Osteocyte (in vitro differentiated cells): ENCODE measurements at regions not wholly inside any gene's neighbourhood (a gene's known extent, or its start where the extent isn't known, plus 50 kb on each side); places are given as distances from the start of the nearest gene placed in this dataset.

ENCODE experiments used
- DNase-seq: peaks from one replicate; pipeline ENCODE4 v3.0.0; 2021; ENCODE audit warnings: mixed read lengths; ENCODE audit not compliant: unreplicated experiment; ENCODE audit errors: extremely low spot score
- H3K27ac Mint-ChIP-seq: one replicate; pipeline ENCODE4 v1.8.0; 2021; ENCODE audit warnings: mild to moderate bottlenecking, mixed read lengths; ENCODE audit not compliant: unreplicated experiment
- H3K27me3 Mint-ChIP-seq: one replicate; pipeline ENCODE4 v1.8.0; 2021; ENCODE audit warnings: mixed read lengths; ENCODE audit not compliant: unreplicated experiment
- H3K36me3 Mint-ChIP-seq: one replicate; pipeline ENCODE4 v1.8.0; 2021; ENCODE audit warnings: mixed read lengths; ENCODE audit not compliant: unreplicated experiment
- H3K4me1 Mint-ChIP-seq: one replicate; pipeline ENCODE4 v1.8.0; 2021; ENCODE audit warnings: mixed read lengths; ENCODE audit not compliant: unreplicated experiment
- H3K4me3 Mint-ChIP-seq: one replicate; pipeline ENCODE4 v1.8.0; 2021; ENCODE audit warnings: mild to moderate bottlenecking, moderate library complexity, mixed read lengths; ENCODE audit not compliant: unreplicated experiment
- H3K9me3 Mint-ChIP-seq: one replicate; pipeline ENCODE4 v1.8.0; 2021; ENCODE audit warnings: mixed read lengths; ENCODE audit not compliant: unreplicated experiment
- TF ChIP-seq, protein P1 (sequence below): fragments of 200-600 bp; sonication (generic); IDR thresholded peaks from 2 replicates; pipeline ENCODE4 v1.5.0; 2021; ENCODE audit warnings: antibody characterized with exemption, mild to moderate bottlenecking, moderate library complexity

DNA sequence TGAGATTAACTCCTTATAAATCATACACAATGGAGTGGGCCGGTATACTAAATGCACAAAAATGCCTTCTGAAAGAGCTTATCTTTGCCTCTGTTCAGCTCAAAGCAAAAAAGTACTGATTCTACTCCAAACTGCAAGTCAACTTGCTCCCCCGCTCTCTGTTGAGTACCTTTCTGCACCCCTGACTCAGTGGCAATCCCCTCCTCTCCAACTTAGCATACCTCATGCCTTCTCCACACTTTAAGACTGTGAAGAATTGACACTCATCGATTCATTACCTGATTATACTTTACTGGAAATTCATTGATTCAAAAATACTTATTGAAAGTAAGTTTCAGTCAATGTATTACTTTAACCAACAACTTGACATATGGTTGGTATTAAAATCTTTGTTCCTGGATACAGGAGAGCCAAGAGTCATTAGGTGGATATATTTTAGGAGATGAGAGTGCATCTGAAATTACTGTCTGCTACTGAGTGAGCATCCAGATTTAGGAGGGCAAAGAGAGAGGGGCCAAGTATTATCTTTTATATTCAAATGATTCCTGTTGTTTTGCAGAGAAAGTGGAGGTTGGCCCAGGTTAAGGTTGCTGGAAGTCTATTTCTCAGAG, 187.7 kb downstream of the ICOS start:
- H3K4me3 Mint-ChIP-seq: no peak overlapping the region
- no peak overlapping the region for H3K27ac Mint-ChIP-seq
- no peaks in the 10 kb centered on the region for H3K9me3 Mint-ChIP-seq
- H3K27me3 Mint-ChIP-seq: peaks cover 65% of the 10 kb centered on the region
- DNase-seq: no peak
- no peaks in the 10 kb centered on the region for H3K4me1 Mint-ChIP-seq
- TF ChIP-seq, protein P1, sequence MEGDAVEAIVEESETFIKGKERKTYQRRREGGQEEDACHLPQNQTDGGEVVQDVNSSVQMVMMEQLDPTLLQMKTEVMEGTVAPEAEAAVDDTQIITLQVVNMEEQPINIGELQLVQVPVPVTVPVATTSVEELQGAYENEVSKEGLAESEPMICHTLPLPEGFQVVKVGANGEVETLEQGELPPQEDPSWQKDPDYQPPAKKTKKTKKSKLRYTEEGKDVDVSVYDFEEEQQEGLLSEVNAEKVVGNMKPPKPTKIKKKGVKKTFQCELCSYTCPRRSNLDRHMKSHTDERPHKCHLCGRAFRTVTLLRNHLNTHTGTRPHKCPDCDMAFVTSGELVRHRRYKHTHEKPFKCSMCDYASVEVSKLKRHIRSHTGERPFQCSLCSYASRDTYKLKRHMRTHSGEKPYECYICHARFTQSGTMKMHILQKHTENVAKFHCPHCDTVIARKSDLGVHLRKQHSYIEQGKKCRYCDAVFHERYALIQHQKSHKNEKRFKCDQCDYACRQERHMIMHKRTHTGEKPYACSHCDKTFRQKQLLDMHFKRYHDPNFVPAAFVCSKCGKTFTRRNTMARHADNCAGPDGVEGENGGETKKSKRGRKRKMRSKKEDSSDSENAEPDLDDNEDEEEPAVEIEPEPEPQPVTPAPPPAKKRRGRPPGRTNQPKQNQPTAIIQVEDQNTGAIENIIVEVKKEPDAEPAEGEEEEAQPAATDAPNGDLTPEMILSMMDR: no peak
- H3K36me3 Mint-ChIP-seq: no peaks in the 10 kb centered on the region

DNA sequence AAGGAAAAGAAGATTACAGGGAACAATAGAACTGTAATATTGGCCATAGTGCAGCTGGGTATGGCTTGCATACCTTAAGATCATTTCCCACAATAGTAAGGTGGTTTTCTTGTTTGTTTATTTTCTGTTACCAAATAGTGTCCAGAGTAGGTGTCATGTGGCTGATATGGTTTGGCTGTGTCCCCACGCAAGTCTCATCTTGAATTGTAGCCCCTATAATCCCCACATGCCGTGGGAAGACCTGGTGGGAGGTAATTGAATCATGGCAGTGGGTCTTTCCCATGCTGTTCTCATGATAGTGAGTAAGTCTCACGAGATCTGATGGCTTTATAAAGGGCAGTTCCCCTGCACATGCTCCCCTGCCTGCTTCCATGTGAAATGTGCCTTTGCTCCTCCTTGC, 190.1 kb downstream of the ICOS start:
- H3K4me3 Mint-ChIP-seq: no peak overlapping the region
- DNase-seq: no peak
- H3K36me3 Mint-ChIP-seq: no peaks in the 10 kb centered on the region
- TF ChIP-seq, protein P1: no peak
- H3K27ac Mint-ChIP-seq: no peak overlapping the region
- no peaks in the 10 kb centered on the region for H3K4me1 Mint-ChIP-seq
- H3K27me3 Mint-ChIP-seq: peaks cover 68% of the 10 kb centered on the region
- H3K9me3 Mint-ChIP-seq: no peaks in the 10 kb centered on the region

DNA sequence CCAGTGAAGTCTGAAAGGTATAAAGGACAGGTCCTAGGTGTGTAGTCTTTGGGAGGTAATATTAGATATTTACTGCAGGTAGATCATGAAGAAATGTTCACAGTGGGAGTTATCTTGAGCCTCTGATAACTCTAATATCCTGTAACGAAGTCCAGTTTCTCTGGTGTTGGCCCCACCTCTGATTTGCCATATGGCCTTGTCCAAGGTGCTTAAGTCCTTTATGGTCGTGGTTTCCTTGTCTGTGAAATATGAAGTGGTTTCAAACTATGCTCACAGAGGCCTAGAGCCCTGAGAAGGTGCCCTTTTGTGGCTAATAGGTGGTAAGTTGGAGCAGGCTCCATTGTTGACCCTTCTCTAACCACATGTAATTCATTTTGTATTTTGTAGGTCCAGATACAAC, 190.7 kb downstream of the ICOS start:
- H3K27ac Mint-ChIP-seq: no peak overlapping the region
- no peak for DNase-seq
- TF ChIP-seq, protein P1: no peak
- H3K27me3 Mint-ChIP-seq: peaks cover 67% of the 10 kb centered on the region
- H3K36me3 Mint-ChIP-seq: no peaks in the 10 kb centered on the region
- H3K4me1 Mint-ChIP-seq: no peaks in the 10 kb centered on the region
- H3K9me3 Mint-ChIP-seq: no peaks in the 10 kb centered on the region
- H3K4me3 Mint-ChIP-seq: no peak overlapping the region

DNA sequence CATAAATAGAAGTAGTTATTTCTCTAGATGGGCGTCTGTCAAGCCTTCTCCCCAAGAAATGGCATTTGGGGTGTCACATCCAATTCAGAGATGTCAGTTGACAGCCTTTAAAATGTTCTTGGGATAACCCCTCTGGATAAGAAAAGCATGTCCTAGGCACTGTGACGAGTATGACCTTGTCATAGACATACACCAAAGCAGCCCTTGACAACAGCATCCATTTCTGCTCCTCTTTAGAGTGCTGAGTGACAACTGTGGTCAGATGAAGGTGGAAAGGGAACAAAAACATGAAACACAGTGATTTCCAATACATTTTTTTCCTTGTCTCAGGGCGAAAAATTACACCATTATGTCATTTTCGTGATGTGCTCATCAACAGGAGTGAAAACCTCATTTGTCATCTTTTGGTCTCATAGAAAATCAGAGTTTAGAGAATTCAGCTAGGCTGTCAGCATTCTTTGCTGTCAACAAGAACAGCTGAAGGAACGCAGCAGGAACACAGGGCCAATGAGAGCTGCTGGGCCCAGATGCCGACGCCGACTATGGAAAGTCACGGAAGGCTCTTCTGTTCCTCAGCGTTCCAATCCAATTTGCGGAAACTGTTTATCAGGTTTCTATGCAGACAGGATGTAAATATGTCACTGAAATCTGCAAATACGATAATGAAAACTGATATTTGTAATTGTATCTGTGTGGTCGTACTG, 193.2 kb downstream of the ICOS start:
- DNase-seq: no peak
- Mint-ChIP-seq H3K9me3 (no peaks in the 10 kb centered on the region), H3K27ac (no peak overlapping the region), H3K36me3 (no peaks in the 10 kb centered on the region), H3K4me3 (no peak overlapping the region), H3K27me3 (peaks cover 59% of the 10 kb centered on the region), H3K4me1 (peaks cover 4% of the 10 kb centered on the region)
- TF ChIP-seq, protein P1: no peak

DNA sequence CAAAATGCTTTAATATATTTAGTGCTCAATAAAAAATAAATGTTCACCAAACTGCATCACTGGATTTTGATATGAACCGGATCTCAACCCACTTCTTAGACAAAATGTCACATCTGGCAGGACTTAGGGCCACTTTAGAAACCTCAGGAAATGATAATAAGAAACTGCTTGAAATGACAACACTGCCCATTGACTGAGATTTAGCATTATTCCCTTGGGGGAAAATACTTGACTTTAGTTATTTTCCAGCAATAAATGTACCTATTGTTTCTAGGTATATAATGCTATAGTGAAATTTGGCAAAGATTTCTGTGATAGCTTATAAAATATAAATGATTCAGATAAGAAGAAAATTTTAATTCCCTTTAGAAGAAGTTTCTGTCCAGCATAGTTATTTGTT, 195.1 kb downstream of the ICOS start:
- DNase-seq: no peak
- H3K4me3 Mint-ChIP-seq: no peak overlapping the region
- H3K4me1 Mint-ChIP-seq: peaks cover 4% of the 10 kb centered on the region
- TF ChIP-seq, protein P1: no peak
- H3K27me3 Mint-ChIP-seq: peaks cover 52% of the 10 kb centered on the region
- no peaks in the 10 kb centered on the region for H3K9me3 Mint-ChIP-seq
- no peak overlapping the region for H3K27ac Mint-ChIP-seq
- no peaks in the 10 kb centered on the region for H3K36me3 Mint-ChIP-seq
